Stomach (tissue), 4 donors: ENCODE measurements at regions not wholly inside any gene's neighbourhood (a gene's known extent, or its start where the extent isn't known, plus 50 kb on each side); places are given as distances from the start of the nearest gene placed in this dataset.

Experiments used
- CTCF ChIP-seq, 7 experiments: fragments of 450-650 bp in 4 of 7; fragments of 200-600 bp in 3 of 7; sonication (generic) in 3 of 7; IDR thresholded peaks; one replicate each; pipeline ENCODE4 v1.5.1; 2016 to 2019; ENCODE audit warnings: antibody characterized with exemption in 7 of 7, control low read depth in 2 of 7, mild to moderate bottlenecking in 1 of 7
- EP300 ChIP-seq: sonication (generic); formaldehyde crosslinking; IDR thresholded peaks from one replicate; pipeline ENCODE4 v1.6.1; 2017; ENCODE audit warnings: antibody characterized with exemption
- POLR2A ChIP-seq, 4 donors: fragments of 450-650 bp; IDR thresholded peaks; one replicate each; pipeline ENCODE4 v1.6.1; 2016; ENCODE audit warnings: antibody characterized with exemption in 4 of 4, control low read depth in 2 of 4, mild to moderate bottlenecking in 1 of 4, moderate library complexity in 1 of 4

- TF ChIP-seq CTCF (IDR thresholded peaks at IDR 0.05) (no peak), EP300 (no peak), POLR2A (IDR thresholded peaks at IDR 0.05) (no peak)
Observed at GRCh38 chr4:79636991-79637390, 229.0 kb upstream of the GK2 start.
